ENCODE measurements at regions not wholly inside any gene's neighbourhood (a gene's known extent, or its start where the extent isn't known, plus 50 kb on each side); places are given as distances from the start of the nearest gene placed in this dataset.

DNA sequence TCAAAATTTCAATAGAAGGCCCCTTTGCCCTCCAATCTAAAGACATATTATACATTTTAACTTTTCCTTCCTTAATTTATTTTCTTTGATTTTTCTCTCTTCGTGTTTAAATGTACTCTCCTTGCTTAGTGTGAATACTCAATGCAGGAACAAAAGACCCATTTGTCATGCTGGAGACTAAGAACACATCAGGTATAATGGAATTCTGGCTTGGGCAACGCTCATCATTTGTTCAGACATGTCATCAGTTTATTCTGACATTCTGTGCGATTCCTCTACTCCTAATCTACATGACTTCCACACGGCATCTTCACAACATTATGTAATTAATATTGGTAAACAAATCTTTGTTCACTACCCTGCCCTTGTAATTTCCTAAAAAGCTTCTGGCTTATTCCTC, 136.6 kb upstream of the LRRN1 start:
- Mint-ChIP-seq H3K27ac (ENCODE audit: unreplicated experiment) (no peak overlapping the region), H3K4me3 (ENCODE audit: unreplicated experiment) (no peak overlapping the region), H3K4me1 (ENCODE audit: low read depth, unreplicated experiment) (peaks cover 6% of the 10 kb centered on the region), H3K36me3 (ENCODE audit: low read depth, unreplicated experiment) (no peaks in the 10 kb centered on the region), H3K27me3 (ENCODE audit: low read depth, unreplicated experiment) (no peaks in the 10 kb centered on the region), H3K9me3 (ENCODE audit: unreplicated experiment) (peaks cover 3% of the 10 kb centered on the region)
- TF ChIP-seq, protein P1, sequence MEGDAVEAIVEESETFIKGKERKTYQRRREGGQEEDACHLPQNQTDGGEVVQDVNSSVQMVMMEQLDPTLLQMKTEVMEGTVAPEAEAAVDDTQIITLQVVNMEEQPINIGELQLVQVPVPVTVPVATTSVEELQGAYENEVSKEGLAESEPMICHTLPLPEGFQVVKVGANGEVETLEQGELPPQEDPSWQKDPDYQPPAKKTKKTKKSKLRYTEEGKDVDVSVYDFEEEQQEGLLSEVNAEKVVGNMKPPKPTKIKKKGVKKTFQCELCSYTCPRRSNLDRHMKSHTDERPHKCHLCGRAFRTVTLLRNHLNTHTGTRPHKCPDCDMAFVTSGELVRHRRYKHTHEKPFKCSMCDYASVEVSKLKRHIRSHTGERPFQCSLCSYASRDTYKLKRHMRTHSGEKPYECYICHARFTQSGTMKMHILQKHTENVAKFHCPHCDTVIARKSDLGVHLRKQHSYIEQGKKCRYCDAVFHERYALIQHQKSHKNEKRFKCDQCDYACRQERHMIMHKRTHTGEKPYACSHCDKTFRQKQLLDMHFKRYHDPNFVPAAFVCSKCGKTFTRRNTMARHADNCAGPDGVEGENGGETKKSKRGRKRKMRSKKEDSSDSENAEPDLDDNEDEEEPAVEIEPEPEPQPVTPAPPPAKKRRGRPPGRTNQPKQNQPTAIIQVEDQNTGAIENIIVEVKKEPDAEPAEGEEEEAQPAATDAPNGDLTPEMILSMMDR (IDR thresholded peaks at IDR 0.05; ENCODE audit: insufficient read depth, low read depth, low read length) = no peak
- no peak for TF ChIP-seq EZH2 (IDR thresholded peaks at IDR 0.05; ENCODE audit: insufficient read depth, low read length)
- H3K4me1 ChIP-seq (ENCODE audit: insufficient read depth, low read length) = peaks cover 17% of the 10 kb centered on the region
- H3K4me3 ChIP-seq (ENCODE audit: insufficient read depth, low read depth, low read length) = no peak overlapping the region
- H2AFZ ChIP-seq (ENCODE audit: low read depth, low read length) = no peak overlapping the region
- no peak overlapping the region for H3K27ac ChIP-seq (ENCODE audit: low read depth, low read length)
- H3K79me2 ChIP-seq (ENCODE audit: insufficient read depth, low read length) = no peaks in the 10 kb centered on the region
- no peaks in the 10 kb centered on the region for H4K20me1 ChIP-seq (ENCODE audit: insufficient read depth, low read length)
- no peaks in the 10 kb centered on the region for H3K27me3 ChIP-seq (ENCODE audit: insufficient read depth, low read length)
- no peak overlapping the region for H3K9ac ChIP-seq (ENCODE audit: low read length)
- no peaks in the 10 kb centered on the region for H3K9me3 ChIP-seq (ENCODE audit: insufficient read depth, low read depth, low read length)
- DNase-seq (ENCODE audit: low read depth) (no peak), FAIRE-seq (no peak)
- H3K36me3 ChIP-seq (ENCODE audit: insufficient read depth, low read length) = no peaks in the 10 kb centered on the region
- no peak overlapping the region for H3K4me2 ChIP-seq (ENCODE audit: low read length)

DNA sequence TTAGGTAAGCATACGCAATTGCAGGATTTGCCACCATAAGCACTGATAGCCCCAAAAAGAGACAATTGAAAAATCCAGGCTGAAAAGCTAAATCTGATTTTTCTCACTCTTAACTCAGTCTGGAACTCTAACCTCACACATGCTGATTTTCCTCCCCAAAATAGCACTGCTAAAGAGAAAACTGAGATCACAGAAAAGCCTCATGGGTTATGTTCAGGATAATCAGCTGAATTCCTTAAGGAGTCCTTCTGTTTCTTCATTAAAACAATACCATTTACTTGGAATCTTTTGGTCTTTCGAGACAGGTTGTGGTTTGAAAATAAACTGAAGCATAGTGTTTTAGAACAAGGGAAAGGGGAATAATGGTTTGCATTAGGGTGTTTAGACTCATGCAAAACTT, 144.3 kb upstream of the LRRN1 start:
- Histone ChIP-seq H3K4me1 (ENCODE audit: insufficient read depth, low read length) (no peaks in the 10 kb centered on the region), H3K9me3 (ENCODE audit: insufficient read depth, low read depth, low read length) (no peaks in the 10 kb centered on the region), H2AFZ (ENCODE audit: low read depth, low read length) (no peak overlapping the region), H3K27ac (ENCODE audit: low read depth, low read length) (no peak overlapping the region), H3K36me3 (ENCODE audit: insufficient read depth, low read length) (no peaks in the 10 kb centered on the region), H3K9ac (ENCODE audit: low read length) (no peak overlapping the region), H3K4me3 (ENCODE audit: insufficient read depth, low read depth, low read length) (no peak overlapping the region), H3K4me2 (ENCODE audit: low read length) (no peak overlapping the region), H3K79me2 (ENCODE audit: insufficient read depth, low read length) (no peaks in the 10 kb centered on the region), H3K27me3 (ENCODE audit: insufficient read depth, low read length) (no peaks in the 10 kb centered on the region), H4K20me1 (ENCODE audit: insufficient read depth, low read length) (no peaks in the 10 kb centered on the region)
- no peak for DNase-seq (ENCODE audit: low read depth)
- no peak for FAIRE-seq
- no peak for TF ChIP-seq EZH2 (IDR thresholded peaks at IDR 0.05; ENCODE audit: insufficient read depth, low read length)
- TF ChIP-seq, protein P1 (IDR thresholded peaks at IDR 0.05; ENCODE audit: insufficient read depth, low read depth, low read length) = no peak
- H3K36me3 Mint-ChIP-seq (ENCODE audit: low read depth, unreplicated experiment) = no peaks in the 10 kb centered on the region
- H3K4me1 Mint-ChIP-seq (ENCODE audit: low read depth, unreplicated experiment) = no peaks in the 10 kb centered on the region
- no peak overlapping the region for H3K4me3 Mint-ChIP-seq (ENCODE audit: unreplicated experiment)
- H3K9me3 Mint-ChIP-seq (ENCODE audit: unreplicated experiment) = peaks cover 5% of the 10 kb centered on the region
- no peak overlapping the region for H3K27ac Mint-ChIP-seq (ENCODE audit: unreplicated experiment)
- H3K27me3 Mint-ChIP-seq (ENCODE audit: low read depth, unreplicated experiment) = no peaks in the 10 kb centered on the region

DNA sequence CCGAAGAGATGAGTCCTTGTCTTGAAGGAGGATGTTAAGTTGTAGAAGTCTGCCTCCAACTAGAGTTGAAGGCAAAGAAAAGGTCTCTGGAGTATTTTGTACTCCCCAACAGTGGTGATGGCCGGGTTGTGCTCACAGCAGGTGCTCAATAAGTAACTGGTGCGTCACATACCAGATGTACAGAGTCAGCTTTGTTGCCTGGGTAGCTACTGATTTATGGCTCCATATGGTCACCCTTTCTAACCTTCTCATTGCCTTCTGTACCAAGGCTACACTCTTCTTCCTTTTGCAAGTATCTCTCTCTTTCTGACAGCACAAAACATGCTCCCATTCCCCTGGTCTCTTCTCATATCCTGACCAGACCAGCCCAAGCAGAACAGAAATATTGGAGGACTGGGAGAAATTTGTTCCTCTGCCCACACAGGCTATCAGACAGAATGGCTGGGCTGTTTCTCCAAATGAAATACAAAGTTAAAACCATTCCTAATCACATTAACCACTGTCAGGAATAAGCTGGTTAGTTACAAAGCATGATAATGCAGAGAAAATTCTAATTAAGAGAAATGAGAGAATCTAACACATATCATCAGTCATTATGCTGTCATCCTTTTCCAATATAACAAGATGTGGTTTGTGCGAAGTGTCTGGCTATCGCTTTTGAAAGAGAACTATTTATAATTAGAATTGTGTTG, 150.1 kb upstream of the LRRN1 start:
- H3K27me3 Mint-ChIP-seq (ENCODE audit: low read depth, unreplicated experiment) = peaks cover 2% of the 10 kb centered on the region
- H3K36me3 Mint-ChIP-seq (ENCODE audit: low read depth, unreplicated experiment) = no peaks in the 10 kb centered on the region
- H3K4me3 Mint-ChIP-seq (ENCODE audit: unreplicated experiment) = no peak overlapping the region
- Histone ChIP-seq H3K9ac (ENCODE audit: low read length) (no peak overlapping the region), H3K27ac (ENCODE audit: low read depth, low read length) (no peak overlapping the region), H3K4me1 (ENCODE audit: insufficient read depth, low read length) (no peaks in the 10 kb centered on the region), H4K20me1 (ENCODE audit: insufficient read depth, low read length) (no peaks in the 10 kb centered on the region), H3K9me3 (ENCODE audit: insufficient read depth, low read depth, low read length) (no peaks in the 10 kb centered on the region), H3K27me3 (ENCODE audit: insufficient read depth, low read length) (no peaks in the 10 kb centered on the region), H3K4me2 (ENCODE audit: low read length) (no peak overlapping the region), H3K4me3 (ENCODE audit: insufficient read depth, low read depth, low read length) (no peak overlapping the region), H2AFZ (ENCODE audit: low read depth, low read length) (no peak overlapping the region), H3K79me2 (ENCODE audit: insufficient read depth, low read length) (no peaks in the 10 kb centered on the region), H3K36me3 (ENCODE audit: insufficient read depth, low read length) (no peaks in the 10 kb centered on the region)
- H3K4me1 Mint-ChIP-seq (ENCODE audit: low read depth, unreplicated experiment) = no peaks in the 10 kb centered on the region
- FAIRE-seq (no peak), DNase-seq (ENCODE audit: low read depth) (no peak)
- peaks cover 5% of the 10 kb centered on the region for H3K9me3 Mint-ChIP-seq (ENCODE audit: unreplicated experiment)
- no peak for TF ChIP-seq EZH2 (IDR thresholded peaks at IDR 0.05; ENCODE audit: insufficient read depth, low read length)
- TF ChIP-seq, protein P1 (IDR thresholded peaks at IDR 0.05; ENCODE audit: insufficient read depth, low read depth, low read length) = no peak
- no peak overlapping the region for H3K27ac Mint-ChIP-seq (ENCODE audit: unreplicated experiment)
